ENCODE measurements at regions not wholly inside any gene's neighbourhood (a gene's known extent, or its start where the extent isn't known, plus 50 kb on each side); places are given as distances from the start of the nearest gene placed in this dataset.

GRCh38 chr2:78568782-78569373 lies 456.6 kb upstream of the REG3G start:
- no peak for DNase-seq (ENCODE audit: low spot score)

- DNase-seq (ENCODE audit: low spot score): no peak
Measured at GRCh38 chr2:78576409-78576808, 449.1 kb upstream of the REG3G start.

GRCh38 chr2:78585871-78586270 lies 439.6 kb upstream of the REG3G start:
- DNase-seq (ENCODE audit: low spot score): no peak

GRCh38 chr2:78586316-78586715 lies 439.2 kb upstream of the REG3G start:
- DNase-seq (ENCODE audit: low spot score): no peak

GRCh38 chr2:78589871-78590270 lies 435.6 kb upstream of the REG3G start:
- no peak for DNase-seq (ENCODE audit: low spot score)

- no peak for DNase-seq (ENCODE audit: low spot score)
Measured at GRCh38 chr2:78592491-78592890, 433.0 kb upstream of the REG3G start.

- no peak for DNase-seq (ENCODE audit: low spot score)
Measured at GRCh38 chr2:78601113-78601512, 424.4 kb upstream of the REG3G start.

GRCh38 chr2:78602862-78603261 lies 422.6 kb upstream of the REG3G start:
- no peak for DNase-seq (ENCODE audit: low spot score)

- no peak for DNase-seq (ENCODE audit: low spot score)
Measured at GRCh38 chr2:78606895-78607294, 418.6 kb upstream of the REG3G start.

GRCh38 chr2:78614726-78615125 lies 410.8 kb upstream of the REG3G start:
- DNase-seq (ENCODE audit: low spot score): no peak

- DNase-seq (ENCODE audit: low spot score): no peak
Measured at GRCh38 chr2:78615956-78616355, 409.5 kb upstream of the REG3G start.

- DNase-seq (ENCODE audit: low spot score): no peak
Measured at GRCh38 chr2:78634425-78634824, 391.1 kb upstream of the REG3G start.

GRCh38 chr2:78644854-78645253 lies 380.6 kb upstream of the REG3G start:
- DNase-seq (ENCODE audit: low spot score): no peak

GRCh38 chr2:78646533-78647364 lies 378.8 kb upstream of the REG3G start:
- DNase-seq (ENCODE audit: low spot score): no peak

- DNase-seq (ENCODE audit: low spot score): no peak
Measured at GRCh38 chr2:78648558-78648957, 376.9 kb upstream of the REG3G start.

- no peak for DNase-seq (ENCODE audit: low spot score)
Measured at GRCh38 chr2:78654941-78655340, 370.6 kb upstream of the REG3G start.

- DNase-seq (ENCODE audit: low spot score): no peak
Measured at GRCh38 chr2:78676921-78677696, 348.4 kb upstream of the REG3G start.

- DNase-seq (ENCODE audit: low spot score): no peak
Measured at GRCh38 chr2:78677774-78678173, 347.7 kb upstream of the REG3G start.

GRCh38 chr2:78681386-78681785 lies 344.1 kb upstream of the REG3G start:
- DNase-seq (ENCODE audit: low spot score): no peak

- no peak for DNase-seq (ENCODE audit: low spot score)
Measured at GRCh38 chr2:78682781-78683180, 342.7 kb upstream of the REG3G start.

- no peak for DNase-seq (ENCODE audit: low spot score)
Measured at GRCh38 chr2:78686625-78687153, 338.8 kb upstream of the REG3G start.

GRCh38 chr2:78699696-78700095 lies 325.8 kb upstream of the REG3G start:
- no peak for DNase-seq (ENCODE audit: low spot score)
